Transverse colon (tissue), 3 donors: ENCODE measurements at regions not wholly inside any gene's neighbourhood (a gene's known extent, or its start where the extent isn't known, plus 50 kb on each side); places are given as distances from the start of the nearest gene placed in this dataset.

Experiments used
- CTCF ChIP-seq, 5 experiments: fragments of 200-600 bp in 3 of 5; fragments of 450-650 bp in 2 of 5; sonication (generic) in 3 of 5; IDR thresholded peaks; 1 replicate in 2 of 5; 2 replicates in 3 of 5; pipeline ENCODE4 v1.5.1; 2016 to 2017; ENCODE audit warnings: antibody characterized with exemption in 5 of 5, inconsistent platforms in 3 of 5, mild to moderate bottlenecking in 2 of 5, moderate library complexity in 1 of 5
- EP300 ChIP-seq: sonication (generic); formaldehyde crosslinking; IDR thresholded peaks from one replicate; pipeline ENCODE4 v1.6.1; 2017; ENCODE audit warnings: antibody characterized with exemption, low read depth
- POLR2A ChIP-seq: fragments of 450-650 bp; IDR thresholded peaks from one replicate; pipeline ENCODE4 v1.6.1; 2016; ENCODE audit warnings: antibody characterized with exemption, mild to moderate bottlenecking, moderate library complexity

GRCh38 chr10:126734015-126734414 is 63.5 kb upstream of the C10orf90 start:
- TF ChIP-seq POLR2A (no peak), CTCF (IDR thresholded peaks at IDR 0.05) (no peak), EP300 (no peak)
